CD4-positive, alpha-beta T cell (primary cell): ENCODE measurements at regions not wholly inside any gene's neighbourhood (a gene's known extent, or its start where the extent isn't known, plus 50 kb on each side); places are given as distances from the start of the nearest gene placed in this dataset.

Source experiments
- ATAC-seq: fragments of 200-7000 bp; cut with Tn5 transposase; one replicate; pipeline ENCODE4 v1.10.0; 2022; ENCODE audit warnings: mild to moderate bottlenecking; ENCODE audit not compliant: poor library complexity
- CTCF ChIA-PET: fragments of 350-600 bp; sonication (Branson Sonifier 250); formaldehyde crosslinking; loops from one replicate; lab custom pipeline; 2021; ENCODE audit warnings: antibody characterized with exemption, inconsistent platforms; lab: Charles Lee
- POLR2A ChIA-PET: fragments of 350-600 bp; sonication (Branson Sonifier 250); formaldehyde crosslinking; loops from one replicate; lab custom pipeline; 2021; ENCODE audit warnings: antibody characterized with exemption, inconsistent platforms; lab: Charles Lee
- DNase-seq, 14 experiments: peaks; one replicate each; pipeline ENCODE4 v3.0.0-alpha.2; 2013 to 2020; ENCODE audit warnings: mixed read lengths in 2 of 14
- H3K27ac ChIP-seq, 2 donors: one replicate each; pipeline versions ENCODE4 v1.5.1 to v1.7.0; 2013; ENCODE audit warnings: low read length in 2 of 2, low read depth in 1 of 2, mild to moderate bottlenecking in 1 of 2
- H3K27me3 ChIP-seq, 2 experiments: 1 replicate in 1 of 2; 2 replicates in 1 of 2; pipeline versions ENCODE4 v1.6.1 to v1.7.0; 2013; ENCODE audit warnings: low read length in 2 of 2, control low read depth in 1 of 2, mild to moderate bottlenecking in 1 of 2, moderate library complexity in 1 of 2; ENCODE audit not compliant: insufficient read depth in 2 of 2, control insufficient read depth in 1 of 2
- H3K36me3 ChIP-seq: one replicate; pipeline ENCODE4 v1.6.1; 2013; ENCODE audit warnings: low read length, control low read depth; ENCODE audit not compliant: insufficient read depth
- H3K4me1 ChIP-seq: one replicate; pipeline ENCODE4 v1.6.1; 2013; ENCODE audit warnings: low read length, control low read depth; ENCODE audit not compliant: insufficient read depth
- H3K4me3 ChIP-seq: one replicate; pipeline ENCODE4 v1.5.1; 2013; ENCODE audit warnings: mild to moderate bottlenecking, low read length, moderate library complexity
- H3K9me3 ChIP-seq, 2 experiments: 1 replicate in 1 of 2; 2 replicates in 1 of 2; pipeline versions ENCODE4 v1.6.1 to v1.7.0; 2013; ENCODE audit warnings: low read length in 2 of 2, mild to moderate bottlenecking in 2 of 2, control low read depth in 1 of 2, moderate library complexity in 1 of 2; ENCODE audit not compliant: control insufficient read depth in 1 of 2, insufficient read depth in 1 of 2
- H3K27ac Mint-ChIP-seq: one replicate; pipeline ENCODE4 v1.8.0; 2020; ENCODE audit warnings: mixed read lengths
- H3K27me3 Mint-ChIP-seq: one replicate; pipeline ENCODE4 v1.8.0; 2021; ENCODE audit warnings: mixed read lengths
- H3K36me3 Mint-ChIP-seq: one replicate; pipeline ENCODE4 v1.8.0; 2021; ENCODE audit warnings: low read depth, mixed read lengths
- H3K4me1 Mint-ChIP-seq: one replicate; pipeline ENCODE4 v1.8.0; 2021; ENCODE audit warnings: low read depth, mixed read lengths
- H3K4me3 Mint-ChIP-seq: one replicate; pipeline ENCODE4 v1.8.0; 2020; ENCODE audit warnings: mild to moderate bottlenecking, mixed read lengths
- H3K9me3 Mint-ChIP-seq: one replicate; pipeline ENCODE4 v1.8.0; 2020; ENCODE audit warnings: mixed read lengths
- intact Hi-C, 2 experiments: fragments of 100-400 bp; cut with DNase I in 1 of 2; cut with micrococcal nuclease in 1 of 2; formaldehyde crosslinking; loops; one replicate each; pipeline versions ENCODE4 v1.15.1 to v1.9.0; 2023 to 2025; cut with DNase I, micrococcal nuclease
- TF ChIP-seq, protein P1 (sequence below): fragments of 200-600 bp; IDR thresholded peaks from one replicate; pipeline ENCODE4 v1.8.0; 2022; ENCODE audit warnings: antibody characterized with exemption, mild to moderate bottlenecking

DNA sequence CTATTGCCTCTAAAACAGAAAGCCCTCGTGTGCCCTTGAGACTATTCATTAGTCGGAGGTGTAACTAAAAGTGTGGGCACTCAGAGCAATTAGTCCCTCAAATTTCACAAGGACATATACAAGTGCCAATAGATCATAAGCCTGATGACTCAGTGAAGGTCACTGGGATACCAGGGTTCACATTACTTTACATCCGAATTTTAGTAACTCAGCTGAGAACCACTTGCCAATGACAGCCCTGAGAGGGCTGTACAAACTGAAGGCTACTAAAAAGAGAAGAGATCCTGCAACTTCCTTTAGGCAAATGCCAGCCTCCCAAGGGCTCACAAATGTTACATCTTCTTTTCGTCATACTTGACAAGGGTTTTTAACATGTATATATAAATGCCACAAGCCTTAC, 369.6 kb downstream of the TENT5A start:
- Mint-ChIP-seq H3K36me3 (no peaks in the 10 kb centered on the region), H3K4me3 (no peak overlapping the region), H3K27me3 (no peaks in the 10 kb centered on the region), H3K27ac (no peak overlapping the region), H3K9me3 (peaks cover 2% of the 10 kb centered on the region), H3K4me1 (no peaks in the 10 kb centered on the region)
- no peaks in the 10 kb centered on the region for H3K36me3 ChIP-seq
- POLR2A ChIA-PET = no interaction called here
- ATAC-seq (no peak), DNase-seq (no peak)
- intact Hi-C loops = no loop called here
- H3K27me3 ChIP-seq = no peaks in the 10 kb centered on the region
- H3K4me1 ChIP-seq = no peaks in the 10 kb centered on the region
- H3K9me3 ChIP-seq = no peaks in the 10 kb centered on the region
- CTCF ChIA-PET = no interaction called here
- H3K27ac ChIP-seq = no peak overlapping the region
- no peak overlapping the region for H3K4me3 ChIP-seq
- TF ChIP-seq, protein P1, sequence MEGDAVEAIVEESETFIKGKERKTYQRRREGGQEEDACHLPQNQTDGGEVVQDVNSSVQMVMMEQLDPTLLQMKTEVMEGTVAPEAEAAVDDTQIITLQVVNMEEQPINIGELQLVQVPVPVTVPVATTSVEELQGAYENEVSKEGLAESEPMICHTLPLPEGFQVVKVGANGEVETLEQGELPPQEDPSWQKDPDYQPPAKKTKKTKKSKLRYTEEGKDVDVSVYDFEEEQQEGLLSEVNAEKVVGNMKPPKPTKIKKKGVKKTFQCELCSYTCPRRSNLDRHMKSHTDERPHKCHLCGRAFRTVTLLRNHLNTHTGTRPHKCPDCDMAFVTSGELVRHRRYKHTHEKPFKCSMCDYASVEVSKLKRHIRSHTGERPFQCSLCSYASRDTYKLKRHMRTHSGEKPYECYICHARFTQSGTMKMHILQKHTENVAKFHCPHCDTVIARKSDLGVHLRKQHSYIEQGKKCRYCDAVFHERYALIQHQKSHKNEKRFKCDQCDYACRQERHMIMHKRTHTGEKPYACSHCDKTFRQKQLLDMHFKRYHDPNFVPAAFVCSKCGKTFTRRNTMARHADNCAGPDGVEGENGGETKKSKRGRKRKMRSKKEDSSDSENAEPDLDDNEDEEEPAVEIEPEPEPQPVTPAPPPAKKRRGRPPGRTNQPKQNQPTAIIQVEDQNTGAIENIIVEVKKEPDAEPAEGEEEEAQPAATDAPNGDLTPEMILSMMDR = no peak

DNA sequence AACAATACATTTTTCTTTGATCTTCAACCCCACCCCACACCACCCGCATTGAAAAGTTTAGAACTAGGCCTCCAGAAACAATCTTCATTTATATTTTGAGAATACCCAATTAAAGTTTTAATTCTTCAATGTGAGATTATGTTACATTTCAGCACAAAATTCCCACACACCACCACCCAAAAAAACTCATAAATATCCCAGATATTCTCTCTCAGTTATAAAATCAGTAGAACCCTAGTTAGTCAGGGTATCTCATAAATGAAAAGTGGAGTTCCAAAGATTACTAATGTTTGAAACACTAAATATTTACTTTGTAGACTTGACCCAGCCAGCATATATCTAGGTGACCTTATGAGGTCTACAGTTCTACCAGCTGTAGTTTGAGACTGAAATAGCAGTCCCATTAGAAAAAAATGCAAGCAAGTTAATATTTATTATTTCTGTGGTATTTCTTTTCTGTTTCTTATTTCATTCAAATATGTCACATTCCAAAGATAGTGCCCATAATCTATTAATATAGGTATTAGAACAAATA, 371.0 kb downstream of the TENT5A start:
- Histone ChIP-seq H3K36me3 (no peaks in the 10 kb centered on the region), H3K27ac (no peak overlapping the region), H3K4me1 (no peaks in the 10 kb centered on the region), H3K4me3 (no peak overlapping the region), H3K9me3 (no peaks in the 10 kb centered on the region), H3K27me3 (no peaks in the 10 kb centered on the region)
- ChIA-PET POLR2A (no interaction called here), CTCF (no interaction called here)
- Mint-ChIP-seq H3K27ac (no peak overlapping the region), H3K27me3 (no peaks in the 10 kb centered on the region), H3K4me3 (no peak overlapping the region), H3K36me3 (no peaks in the 10 kb centered on the region), H3K9me3 (peaks cover 2% of the 10 kb centered on the region), H3K4me1 (no peaks in the 10 kb centered on the region)
- intact Hi-C loops = no loop called here
- TF ChIP-seq, protein P1 = no peak
- ATAC-seq (no peak), DNase-seq (no peak)

DNA sequence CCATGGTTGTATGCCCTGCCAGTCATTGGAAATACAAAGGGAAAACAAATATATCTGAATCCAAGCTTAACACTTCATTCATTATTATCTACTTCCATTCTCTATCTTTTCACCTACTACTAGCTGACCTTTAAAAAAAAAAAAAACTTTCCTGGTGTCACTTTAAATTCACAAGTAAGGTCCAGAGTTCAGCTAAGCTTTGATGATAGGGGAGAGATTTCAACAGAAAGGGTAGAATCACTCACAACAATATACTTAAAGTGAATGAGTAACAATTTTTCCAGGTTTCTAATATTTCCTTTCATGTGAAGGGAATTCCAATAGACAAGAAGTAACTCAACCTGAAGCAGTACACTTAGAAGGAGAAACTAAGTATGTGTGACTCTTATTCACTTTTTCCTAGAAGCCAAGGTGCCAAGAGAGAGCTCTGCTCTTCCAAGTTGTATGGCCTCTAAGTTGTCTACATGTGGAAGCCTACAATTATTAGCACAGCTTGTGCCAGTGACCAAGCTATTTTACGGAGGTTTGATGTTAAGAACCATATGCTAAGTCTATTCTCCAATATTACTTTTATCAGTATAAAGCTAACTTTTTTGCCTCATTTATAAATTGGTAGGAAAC, 371.7 kb downstream of the TENT5A start:
- intact Hi-C loops = no loop called here
- no peak overlapping the region for H3K27ac Mint-ChIP-seq
- TF ChIP-seq, protein P1 = no peak

More for the DNA sequence above, 371.7 kb downstream of the TENT5A start:
- DNase-seq (no peak), ATAC-seq (no peak)
- Mint-ChIP-seq H3K36me3 (no peaks in the 10 kb centered on the region), H3K4me1 (no peaks in the 10 kb centered on the region), H3K4me3 (no peak overlapping the region), H3K9me3 (no peaks in the 10 kb centered on the region), H3K27me3 (no peaks in the 10 kb centered on the region)
- Histone ChIP-seq H3K27me3 (no peaks in the 10 kb centered on the region), H3K36me3 (no peaks in the 10 kb centered on the region), H3K9me3 (no peaks in the 10 kb centered on the region), H3K4me1 (no peaks in the 10 kb centered on the region), H3K27ac (no peak overlapping the region), H3K4me3 (no peak overlapping the region)
- ChIA-PET CTCF (no interaction called here), POLR2A (no interaction called here)
